Stimulated activated CD4-positive, alpha-beta T cell treated with anti-CD3 and anti-CD28 coated beads, Interleukin-1b, Interleukin-23, amount 100 ng/mL, for 24 hours (primary cell): ENCODE measurements at regions not wholly inside any gene's neighbourhood (a gene's known extent, or its start where the extent isn't known, plus 50 kb on each side); places are given as distances from the start of the nearest gene placed in this dataset.

ENCODE experiments used
- DNase-seq, 4 experiments: peaks; one replicate each; pipeline ENCODE4 v3.0.0-alpha.2; 2020; ENCODE audit warnings: low read depth in 4 of 4, low spot score in 1 of 4

DNA sequence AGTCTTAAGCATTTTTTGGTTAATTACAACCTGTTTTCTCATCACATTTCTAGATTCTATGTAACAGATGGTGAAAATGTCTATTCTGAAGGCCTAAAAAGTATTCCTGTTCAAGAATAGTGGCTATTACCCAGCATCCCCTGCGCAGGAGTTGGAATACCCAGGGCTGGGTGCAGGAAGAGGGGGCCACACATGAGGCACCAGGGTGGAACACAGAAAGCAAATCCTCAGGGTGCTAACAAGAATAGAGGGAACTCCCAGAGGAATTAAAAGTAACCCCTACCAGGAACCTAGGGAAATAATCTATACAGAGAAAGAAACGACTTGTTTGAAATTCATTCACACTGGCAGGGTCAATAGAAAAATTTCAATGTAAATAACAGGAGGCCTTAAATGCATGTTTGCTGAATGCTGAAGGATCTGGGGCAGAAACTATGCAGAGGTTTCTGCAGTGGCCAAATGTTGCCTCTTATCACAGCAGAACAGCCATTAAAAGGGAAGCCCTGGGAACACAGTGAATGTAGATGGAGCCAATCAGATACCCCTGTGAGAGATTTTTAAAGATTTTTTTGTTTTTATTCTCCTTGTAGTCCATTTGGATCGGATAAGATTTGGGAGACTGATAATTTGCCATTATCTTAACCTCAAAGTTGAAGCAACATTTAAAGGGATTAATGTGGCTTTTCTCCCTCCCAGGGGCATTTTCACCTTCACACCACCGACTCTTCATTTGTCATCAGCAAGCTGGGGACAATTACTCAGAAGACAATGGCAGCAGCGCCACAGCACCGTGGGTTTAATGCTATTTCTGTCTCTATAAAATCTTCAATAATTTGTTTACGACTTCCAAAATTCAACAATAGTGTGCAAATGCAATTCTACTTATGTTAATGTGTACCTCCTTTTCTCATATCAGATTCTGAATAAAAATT, 196.0 kb upstream of the PSMD7 start:
- no peak for DNase-seq

DNA sequence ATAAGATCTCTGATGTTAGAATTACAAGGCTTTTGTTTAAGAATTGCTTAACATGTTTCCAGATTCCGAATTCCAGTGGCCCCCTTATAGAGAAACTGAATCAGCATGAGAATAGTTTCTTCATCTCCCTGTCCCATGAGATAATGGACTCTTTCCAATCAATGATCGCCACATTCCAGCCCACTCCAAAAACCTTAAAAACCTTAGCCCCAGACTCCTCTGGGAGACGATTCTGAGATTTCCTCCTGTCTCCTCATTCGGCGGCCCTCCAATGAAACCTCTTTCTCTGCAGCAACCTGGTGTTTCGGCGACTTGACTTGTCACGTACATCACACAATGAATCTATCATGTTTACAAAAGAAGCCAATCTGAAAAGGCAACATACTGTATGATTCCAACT, 197.1 kb upstream of the PSMD7 start:
- no peak for DNase-seq

DNA sequence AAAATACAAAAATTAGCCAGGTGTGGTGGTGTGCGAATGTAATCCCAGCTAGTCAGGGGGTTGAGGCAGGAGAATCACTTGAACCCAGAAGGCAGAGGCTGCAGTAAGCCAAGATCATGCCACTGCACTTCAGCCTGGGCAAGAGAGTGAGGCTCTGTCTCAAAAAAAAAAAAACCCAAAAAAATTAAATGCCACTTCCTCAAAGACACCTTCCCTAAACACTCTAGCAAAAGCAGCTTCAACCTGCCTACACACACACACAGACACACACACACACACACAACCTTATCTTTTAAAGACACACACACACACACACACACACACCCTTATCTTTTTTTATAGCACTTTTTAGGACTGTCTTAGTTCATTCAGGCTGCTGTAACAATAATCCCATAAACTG, 201.7 kb upstream of the PSMD7 start:
- DNase-seq: no peak

DNA sequence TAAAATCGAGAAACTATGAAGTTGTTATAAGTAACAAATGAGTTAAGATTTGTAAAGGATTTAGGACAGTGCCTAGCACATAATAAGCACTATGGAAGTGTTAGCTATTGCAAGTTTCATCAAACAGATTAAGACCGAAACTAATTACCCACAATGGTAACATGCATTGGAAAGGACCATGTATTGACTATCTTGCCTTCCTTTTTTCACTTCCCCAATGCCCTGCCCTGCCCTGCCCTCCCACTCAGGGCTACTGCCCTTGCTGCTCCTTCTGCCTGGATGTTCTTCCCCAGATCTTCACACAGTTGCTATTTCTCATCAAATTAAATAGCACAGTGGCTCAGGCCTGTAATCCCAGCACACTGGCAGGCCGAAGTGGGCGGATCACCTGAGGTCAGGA, 202.1 kb upstream of the PSMD7 start:
- DNase-seq: no peak

DNA sequence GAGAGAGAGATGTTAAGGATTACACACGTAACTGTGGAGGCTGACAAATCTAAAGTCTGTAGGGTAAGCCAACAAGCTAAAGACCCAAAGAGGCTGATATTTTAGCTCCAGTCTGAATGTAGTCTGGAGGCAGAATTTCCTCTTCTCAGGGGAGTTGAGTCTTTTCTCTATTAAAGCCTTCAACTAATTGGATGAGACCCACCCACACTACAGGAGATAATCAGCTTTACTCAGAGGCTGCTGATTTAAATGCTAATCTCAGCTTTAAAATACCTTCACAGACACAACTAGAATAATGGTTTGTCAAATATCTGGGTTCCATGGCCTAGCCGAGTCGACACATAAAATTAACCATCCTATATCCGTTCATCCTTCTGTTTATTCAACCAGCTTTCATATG, 204.3 kb upstream of the PSMD7 start:
- no peak for DNase-seq

DNA sequence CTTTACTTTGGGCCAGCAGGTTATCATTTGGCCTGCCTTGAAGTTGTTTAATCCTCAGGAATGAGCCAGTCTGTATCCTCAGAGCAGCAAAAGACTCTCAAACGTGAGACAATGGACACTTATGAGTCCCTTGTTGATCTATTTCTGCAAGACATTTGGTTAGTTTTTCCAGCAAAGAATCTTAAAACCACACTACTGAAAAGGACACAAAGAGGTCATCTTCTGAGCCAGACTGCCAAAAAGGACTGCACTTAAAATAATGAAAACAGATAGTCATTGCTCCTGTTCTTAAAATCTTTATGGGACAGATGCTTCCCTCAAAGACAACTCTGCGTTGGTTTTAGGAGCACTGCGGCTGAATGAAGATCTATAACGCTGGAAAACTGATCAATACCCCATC, 205.7 kb upstream of the PSMD7 start:
- DNase-seq: no peak

DNA sequence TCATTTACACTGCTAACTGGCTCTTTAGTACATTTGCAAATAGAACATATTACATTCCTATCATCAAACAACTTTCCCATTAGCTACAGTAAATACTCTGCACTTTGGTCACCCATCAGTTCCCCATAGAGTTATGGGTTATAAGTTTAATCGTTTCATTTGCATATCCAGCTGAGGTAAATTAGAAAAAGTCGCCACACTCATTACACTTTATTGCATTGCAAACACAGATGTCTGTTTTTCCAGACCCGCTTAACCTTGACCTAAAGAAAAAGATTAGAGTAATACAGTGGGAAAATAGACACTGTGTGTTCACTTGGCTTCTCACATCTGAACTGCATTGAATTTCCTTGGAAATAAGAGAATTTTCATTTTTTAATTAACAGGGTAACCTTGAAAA, 213.1 kb upstream of the PSMD7 start:
- no peak for DNase-seq

DNA sequence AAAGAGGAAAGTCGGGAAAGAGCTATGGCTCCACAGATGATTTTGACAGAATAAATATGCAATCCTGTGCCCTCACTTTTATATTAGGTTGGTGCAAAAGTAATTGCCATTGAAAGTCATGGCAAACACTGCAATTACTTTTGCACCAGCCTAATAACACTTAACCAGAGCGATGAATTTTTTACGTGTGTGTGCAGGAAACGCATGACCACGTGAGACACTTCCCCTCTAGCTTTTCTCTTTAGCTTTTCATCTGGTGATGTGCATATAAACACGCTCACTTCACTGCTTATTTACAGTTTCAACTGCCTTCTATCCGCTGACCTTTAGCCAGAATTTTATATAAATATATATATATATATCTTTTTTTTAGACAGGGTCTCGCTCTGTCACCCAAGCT, 216.3 kb upstream of the PSMD7 start:
- DNase-seq: no peak

DNA sequence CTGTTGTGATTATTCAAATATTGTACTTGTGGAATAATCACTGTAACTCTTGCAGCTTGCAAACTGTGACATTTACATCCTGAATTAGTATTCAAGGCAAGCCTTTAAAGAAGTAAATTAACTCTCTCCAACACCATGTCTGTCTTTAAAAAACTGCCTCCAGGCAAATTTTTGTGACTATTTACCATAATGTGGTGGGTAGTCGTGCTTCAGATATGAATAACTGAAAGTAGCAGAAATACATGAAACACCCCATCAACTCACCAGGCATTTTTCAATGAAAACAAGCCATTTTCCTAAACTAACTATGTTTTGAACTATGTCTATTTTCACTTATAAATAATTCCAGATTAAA, 217.4 kb upstream of the PSMD7 start:
- no peak for DNase-seq

DNA sequence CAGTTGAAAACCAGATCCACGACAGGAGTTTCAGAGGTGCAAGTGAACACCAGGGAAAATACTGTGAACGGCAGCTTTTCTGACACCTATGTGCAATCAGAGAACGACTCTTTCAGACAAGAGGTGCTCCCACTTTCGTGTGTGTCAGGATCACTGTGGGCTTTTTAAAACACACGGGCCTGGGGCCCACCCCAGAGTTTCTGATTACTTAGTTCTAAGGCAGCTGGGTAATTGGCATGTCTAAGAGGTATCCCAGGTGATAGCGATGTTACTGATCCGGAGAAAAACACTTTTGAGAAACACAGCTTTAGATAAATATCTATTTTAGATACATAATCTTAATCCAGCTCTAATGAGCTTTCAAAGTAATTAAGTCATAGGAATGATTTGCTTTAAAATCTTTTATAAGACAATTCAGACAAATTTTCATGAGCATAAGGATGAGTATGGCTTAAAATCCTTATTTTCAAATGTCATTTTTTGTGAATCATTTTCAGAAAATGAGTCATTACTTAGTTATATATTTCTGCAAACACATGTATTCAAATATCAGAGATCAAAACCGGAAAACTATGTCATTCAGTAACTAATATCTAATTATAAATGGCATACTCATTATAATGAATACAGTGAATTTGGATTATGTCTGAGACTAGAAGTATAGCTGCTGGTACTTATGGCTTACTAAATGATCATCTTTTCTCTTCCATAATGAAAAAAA, 217.9 kb upstream of the PSMD7 start:
- DNase-seq: no peak

DNA sequence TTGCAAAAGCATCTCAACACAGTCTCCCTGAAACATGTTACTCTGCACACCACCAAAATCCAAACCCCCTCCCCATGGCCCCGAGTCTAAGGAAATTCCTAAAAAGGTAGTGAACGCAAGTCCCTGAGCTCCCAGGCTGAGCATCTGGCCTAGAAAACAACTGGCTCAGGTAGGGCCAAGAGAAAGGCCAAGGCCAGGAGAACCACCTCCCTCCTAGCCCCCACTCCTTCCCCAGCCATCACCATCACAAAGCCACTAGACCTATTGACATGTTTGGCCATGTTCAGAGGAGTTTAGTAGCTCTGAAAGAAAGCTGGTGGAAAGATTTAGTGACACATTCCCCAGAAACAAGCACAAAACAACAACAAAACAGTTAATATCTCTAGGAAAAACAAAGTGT, 220.0 kb upstream of the PSMD7 start:
- DNase-seq: no peak

DNA sequence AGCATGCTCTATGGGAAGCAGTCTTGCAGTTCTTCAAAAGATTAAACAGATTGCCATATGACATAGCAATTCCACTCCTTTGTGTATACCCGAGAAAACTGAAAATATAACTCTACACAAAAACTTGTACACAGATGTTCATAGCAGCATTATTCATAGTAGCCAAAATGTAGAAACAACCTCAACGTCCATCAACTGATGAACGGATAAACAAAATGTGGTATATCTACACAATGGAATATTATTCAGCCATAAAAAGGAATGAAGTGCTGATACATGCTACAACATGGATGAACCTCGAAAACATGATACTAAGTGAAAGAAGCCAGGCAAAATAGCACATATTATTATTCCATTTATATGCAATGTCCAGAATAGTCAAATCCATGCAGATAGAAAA, 221.2 kb upstream of the PSMD7 start:
- DNase-seq: no peak

DNA sequence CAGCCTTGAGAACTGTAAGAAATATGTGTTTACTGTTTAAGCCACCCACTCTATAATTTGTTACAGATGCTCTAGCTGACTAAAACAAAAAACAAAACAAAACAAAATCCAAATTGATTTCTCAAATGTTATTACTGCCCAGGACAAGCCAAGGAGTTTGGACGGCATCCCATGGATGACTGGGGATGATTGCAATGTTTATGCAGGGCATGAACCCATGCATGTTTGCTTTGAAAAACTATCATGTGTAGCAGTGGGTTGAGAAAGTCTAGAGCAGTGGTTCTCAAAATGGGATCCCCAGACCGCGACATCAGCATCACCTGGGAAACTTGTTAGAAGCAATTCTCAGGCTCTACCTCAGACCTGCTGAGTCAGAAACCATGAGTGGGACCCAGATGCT, 223.2 kb upstream of the PSMD7 start:
- no peak for DNase-seq

DNA sequence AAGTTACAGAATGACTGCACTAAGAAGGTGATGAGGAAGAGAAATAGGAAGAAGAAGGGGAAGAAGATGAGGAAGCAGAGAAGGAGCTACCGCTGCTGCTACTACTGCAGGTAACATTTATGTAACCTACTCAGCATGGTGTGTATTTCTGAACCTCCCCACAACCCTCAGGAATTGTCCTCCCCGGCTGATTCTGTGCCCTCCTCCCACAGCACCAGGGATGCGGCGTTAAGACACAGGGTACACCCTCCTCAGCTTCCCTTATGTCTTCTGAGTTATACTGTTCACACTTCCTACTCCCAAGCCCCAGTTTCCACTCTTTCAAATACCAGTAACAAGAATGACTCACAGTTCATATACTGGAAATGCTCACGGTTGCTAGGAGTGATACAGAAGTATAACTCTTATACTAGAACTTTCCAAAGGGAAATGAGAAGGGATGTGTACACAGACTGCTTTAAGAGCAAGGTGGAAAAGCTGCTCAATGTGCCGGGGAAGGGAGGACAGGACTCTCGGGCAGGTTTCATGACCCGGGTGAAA, 224.5 kb upstream of the PSMD7 start:
- DNase-seq: no peak

DNA sequence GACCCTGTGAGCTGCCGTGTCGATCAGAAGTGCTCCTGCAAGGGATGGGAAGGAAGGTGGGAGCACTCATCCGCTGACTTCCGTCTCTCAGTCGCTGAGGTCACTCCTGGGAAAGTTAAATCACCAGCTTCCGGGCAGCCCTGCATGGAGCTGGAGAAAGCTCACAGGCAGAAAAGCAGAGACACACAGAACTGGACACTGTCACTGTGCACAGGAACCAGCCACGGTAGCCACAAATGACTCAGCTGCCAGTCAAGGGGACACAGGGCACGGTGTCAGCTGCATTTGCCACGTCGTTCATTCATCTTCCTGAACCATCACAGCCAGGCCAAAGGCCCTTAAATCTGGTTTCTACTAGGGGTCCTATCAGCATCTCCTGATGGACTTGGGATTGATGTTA, 226.4 kb upstream of the PSMD7 start:
- no peak for DNase-seq

DNA sequence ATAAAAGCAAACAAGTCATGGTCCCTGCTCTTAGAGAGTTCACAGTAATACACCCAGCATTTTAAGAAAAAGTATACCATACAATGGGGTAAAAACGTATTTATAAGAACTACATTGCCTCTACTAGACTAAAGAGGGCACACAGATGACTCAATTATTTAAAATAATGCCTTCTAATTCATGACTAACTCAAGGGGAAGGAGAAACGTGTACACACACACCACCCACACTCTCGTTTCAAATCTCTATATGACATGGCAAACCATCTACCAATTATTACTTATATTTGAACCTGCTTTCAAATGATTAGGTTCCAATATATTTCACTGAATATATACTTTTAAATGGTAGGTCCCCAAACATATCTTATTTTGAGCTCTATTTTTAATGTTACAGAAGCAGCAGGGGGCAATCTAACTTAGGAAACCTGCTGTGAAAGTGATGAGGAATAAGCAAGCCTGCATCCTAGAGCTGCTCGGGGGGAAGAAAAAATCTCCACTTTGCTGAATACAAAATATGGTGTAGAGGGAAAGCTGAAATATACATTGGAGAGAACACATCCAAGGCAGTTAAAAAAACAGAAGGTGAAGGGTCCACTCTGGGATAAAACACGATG, 232.4 kb upstream of the PSMD7 start:
- no peak for DNase-seq

DNA sequence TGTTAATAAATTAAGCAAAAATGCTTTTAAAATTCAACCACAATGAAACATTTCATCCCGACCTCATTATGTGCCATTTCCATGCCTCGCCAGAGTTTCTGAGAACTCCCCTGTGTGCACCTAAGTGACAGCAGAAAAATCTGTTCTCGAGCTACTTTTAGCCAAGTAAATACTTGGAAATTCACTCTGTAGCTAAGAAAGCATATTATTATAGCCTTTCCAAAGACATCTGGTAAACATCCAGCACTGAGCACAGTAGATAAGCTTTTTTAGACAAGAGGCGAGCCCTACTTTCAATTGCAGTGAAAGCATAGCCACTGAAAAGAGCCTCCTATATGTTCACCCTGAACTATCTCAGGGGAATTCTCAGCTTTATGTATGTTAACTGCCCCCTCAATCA, 242.8 kb upstream of the PSMD7 start:
- DNase-seq: no peak

DNA sequence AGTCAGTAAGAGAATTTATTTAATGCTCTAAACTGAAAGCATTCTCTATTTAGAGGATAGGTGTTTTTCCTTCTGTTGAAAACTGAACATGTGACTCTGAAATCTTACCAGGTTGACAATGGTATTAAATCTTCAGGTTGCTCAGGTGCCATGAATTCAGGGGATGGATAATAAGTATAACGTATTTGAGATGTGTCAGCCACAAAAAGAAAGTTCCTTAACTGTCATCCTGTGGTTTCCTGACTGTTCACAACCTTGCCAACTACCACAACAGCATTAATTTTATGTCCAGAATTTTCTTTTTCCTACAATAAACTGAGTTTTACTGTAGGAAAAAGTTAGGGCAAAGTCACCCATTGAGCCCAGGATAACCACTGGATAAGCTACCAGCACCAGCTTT, 243.3 kb upstream of the PSMD7 start:
- DNase-seq: no peak

DNA sequence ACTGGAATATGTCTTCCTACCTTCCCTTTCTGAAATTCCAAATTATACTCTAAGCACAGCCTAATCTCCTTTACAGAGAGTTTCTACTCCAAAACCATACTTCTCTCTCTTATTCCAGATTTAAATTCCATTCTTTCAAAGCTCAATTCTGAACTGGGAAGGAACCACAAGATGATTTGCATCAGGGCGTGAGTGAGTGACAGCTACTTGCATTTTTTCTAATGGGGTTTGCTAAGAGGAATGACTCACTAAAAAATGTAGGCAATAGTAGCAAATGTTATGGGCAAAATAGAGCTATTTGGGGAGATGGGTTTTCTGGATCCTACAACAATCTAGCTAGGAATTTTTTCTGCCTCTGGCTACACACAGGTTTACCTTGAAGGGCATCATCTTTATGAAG, 244.6 kb upstream of the PSMD7 start:
- no peak for DNase-seq

DNA sequence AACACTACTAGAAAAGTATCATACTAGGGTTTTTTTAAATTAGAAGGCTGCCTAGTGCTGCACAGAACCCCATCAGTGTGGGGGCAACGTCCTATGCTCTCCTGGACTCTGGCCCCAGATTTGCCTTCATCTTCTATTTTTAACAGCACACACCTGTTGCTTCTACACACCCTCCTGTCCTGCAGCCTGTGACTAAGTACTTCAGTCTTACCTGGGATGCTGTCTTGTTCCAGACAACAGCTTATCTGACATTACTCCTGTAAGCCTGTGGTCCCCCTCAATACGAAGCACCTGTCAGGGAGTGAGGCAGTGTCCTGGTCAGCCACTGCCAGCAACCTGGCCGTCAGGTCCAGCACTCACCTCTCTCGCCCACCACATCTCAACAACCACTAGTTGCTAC, 247.6 kb upstream of the PSMD7 start:
- DNase-seq: no peak

DNA sequence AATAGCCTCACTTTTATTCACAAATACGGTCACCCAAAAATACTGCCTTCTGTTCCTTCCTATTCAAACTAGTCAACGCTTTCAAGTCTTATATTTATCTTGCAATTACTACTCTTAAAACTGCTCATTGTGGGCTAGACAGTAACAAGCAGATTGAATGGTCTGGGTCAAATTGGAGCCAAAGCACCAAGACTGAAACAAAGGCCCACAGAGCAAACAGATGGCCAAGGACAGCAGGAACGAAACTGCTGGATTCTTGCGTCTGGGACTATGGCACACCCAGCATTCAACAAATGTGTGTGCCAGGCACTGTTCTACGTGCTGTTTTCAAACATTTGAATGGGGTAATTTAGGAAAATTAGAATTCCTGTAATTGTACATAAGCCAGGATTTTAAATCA, 250.1 kb upstream of the PSMD7 start:
- DNase-seq: no peak

DNA sequence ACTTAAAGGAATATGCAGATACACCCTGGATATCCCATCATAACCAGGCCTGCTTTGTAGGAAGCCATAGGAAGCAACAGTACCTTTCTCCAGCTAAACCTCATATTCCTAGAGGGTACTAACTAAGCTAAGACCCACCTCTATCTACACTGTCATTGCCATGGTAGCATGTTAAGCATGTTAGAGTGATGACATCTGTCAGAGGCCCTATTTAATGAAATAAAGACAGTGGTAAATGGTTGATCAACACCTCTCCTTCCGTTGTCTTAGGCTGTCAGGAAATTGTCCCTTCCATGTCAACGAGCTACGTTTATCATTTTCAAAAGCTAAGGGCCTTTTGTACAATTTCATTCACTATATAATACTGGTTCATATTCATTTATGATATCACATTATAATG, 251.1 kb upstream of the PSMD7 start:
- DNase-seq: no peak
